ENCODE measurements at regions not wholly inside any gene's neighbourhood (a gene's known extent, or its start where the extent isn't known, plus 50 kb on each side); places are given as distances from the start of the nearest gene placed in this dataset.

- TF ChIP-seq MAX (IDR thresholded peaks at IDR 0.05; ENCODE audit: low read depth, low read length) (no peak), CTCF (IDR thresholded peaks at IDR 0.05 in 2 of 3, conservative IDR thresholded peaks at IDR 0.05 in 1 of 3; ENCODE audit: control insufficient read depth in 2 of 3, extremely low read depth in 1 of 3, insufficient read depth in 1 of 3, low read depth in 3 of 3, low read length in 3 of 3) (no peak), USF2 (IDR thresholded peaks at IDR 0.05; ENCODE audit: borderline replicate concordance, low read depth, low read length) (no peak), EP300 (IDR thresholded peaks at IDR 0.05; ENCODE audit: borderline replicate concordance in 1 of 2, control insufficient read depth in 1 of 2, low read depth in 2 of 2, low read length in 2 of 2) (no peak), POLR2A (IDR thresholded peaks at IDR 0.05; ENCODE audit: low read depth, low read length) (no peak), ZNF24 (IDR thresholded peaks at IDR 0.05) (no peak), SIN3A (IDR thresholded peaks at IDR 0.05; ENCODE audit: low read depth, low read length) (no peak), KDM1A (IDR thresholded peaks at IDR 0.05; ENCODE audit: borderline replicate concordance) (no peak), RCOR1 (conservative IDR thresholded peaks at IDR 0.05; ENCODE audit: low read depth, low read length) (no peak), EZH2 (IDR thresholded peaks at IDR 0.05; ENCODE audit: borderline replicate concordance, control insufficient read depth, low read depth, low read length) (no peak), REST (IDR thresholded peaks at IDR 0.05; ENCODE audit: low read depth, low read length) (no peak)
Observed at GRCh38 chr6:14488180-14488579, 370.6 kb downstream of the CD83 start.

All from GM12878 (cell line).